Fibroblast of lung (primary cell): ENCODE measurements at regions not wholly inside any gene's neighbourhood (a gene's known extent, or its start where the extent isn't known, plus 50 kb on each side); places are given as distances from the start of the nearest gene placed in this dataset.

Experiments
- EZH2 ChIP-seq: IDR thresholded peaks from 2 replicates; pipeline ENCODE4 v1.5.1; 2012; ENCODE audit warnings: low read length, control low read depth, mild to moderate bottlenecking; ENCODE audit errors: missing control alignments
- TF ChIP-seq, protein P1 (sequence below), 2 donors: IDR thresholded peaks in 1 of 2; conservative IDR thresholded peaks in 1 of 2; 1 replicate in 1 of 2; 2 replicates in 1 of 2; pipeline ENCODE4 v1.5.1; 2011 to 2012; ENCODE audit warnings: low read length in 2 of 2, control low read depth in 1 of 2, inconsistent platforms in 1 of 2, low read depth in 1 of 2, mild to moderate bottlenecking in 1 of 2

DNA sequence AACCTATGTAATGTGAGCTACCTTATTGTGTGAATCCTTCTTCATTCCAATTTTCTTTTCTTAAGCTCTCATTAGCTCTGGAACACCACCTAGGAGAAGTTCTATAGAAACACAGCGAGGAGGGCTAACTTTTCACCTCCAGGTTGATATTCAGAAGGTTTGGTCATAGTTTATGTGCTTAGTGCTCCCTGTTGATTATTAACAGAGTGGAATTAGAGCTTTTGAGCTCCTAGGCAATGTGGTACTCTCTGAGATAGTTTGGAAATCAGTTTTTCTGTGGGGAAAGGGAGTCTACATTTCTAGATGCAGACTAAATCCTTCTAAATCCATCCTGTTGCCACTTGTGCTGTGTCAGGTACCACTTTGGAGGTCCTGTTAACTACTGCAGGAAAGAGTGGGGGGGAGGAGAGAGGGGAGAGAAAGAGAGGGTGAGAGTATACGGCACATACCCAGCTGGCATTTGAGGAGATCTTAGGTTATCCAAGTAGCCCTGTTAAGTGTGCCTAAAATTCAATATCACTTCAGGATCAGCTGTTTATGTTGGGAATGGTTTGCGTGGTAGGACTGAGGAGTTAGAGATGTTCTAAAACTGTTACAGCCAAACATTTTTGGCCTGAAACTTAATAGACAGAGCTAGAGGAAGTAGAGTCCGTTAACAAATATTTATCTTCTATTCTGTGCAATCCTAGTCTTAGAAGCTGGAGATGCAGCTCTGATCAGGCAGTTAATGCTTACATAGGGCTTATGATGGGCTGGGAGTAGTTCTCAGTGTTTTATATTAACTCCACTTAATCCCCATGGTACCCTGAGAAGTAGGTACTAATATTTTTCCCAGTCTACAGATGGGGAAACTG, 117.5 kb upstream of the PROK2 start:
- no peak for TF ChIP-seq EZH2
- TF ChIP-seq, protein P1, sequence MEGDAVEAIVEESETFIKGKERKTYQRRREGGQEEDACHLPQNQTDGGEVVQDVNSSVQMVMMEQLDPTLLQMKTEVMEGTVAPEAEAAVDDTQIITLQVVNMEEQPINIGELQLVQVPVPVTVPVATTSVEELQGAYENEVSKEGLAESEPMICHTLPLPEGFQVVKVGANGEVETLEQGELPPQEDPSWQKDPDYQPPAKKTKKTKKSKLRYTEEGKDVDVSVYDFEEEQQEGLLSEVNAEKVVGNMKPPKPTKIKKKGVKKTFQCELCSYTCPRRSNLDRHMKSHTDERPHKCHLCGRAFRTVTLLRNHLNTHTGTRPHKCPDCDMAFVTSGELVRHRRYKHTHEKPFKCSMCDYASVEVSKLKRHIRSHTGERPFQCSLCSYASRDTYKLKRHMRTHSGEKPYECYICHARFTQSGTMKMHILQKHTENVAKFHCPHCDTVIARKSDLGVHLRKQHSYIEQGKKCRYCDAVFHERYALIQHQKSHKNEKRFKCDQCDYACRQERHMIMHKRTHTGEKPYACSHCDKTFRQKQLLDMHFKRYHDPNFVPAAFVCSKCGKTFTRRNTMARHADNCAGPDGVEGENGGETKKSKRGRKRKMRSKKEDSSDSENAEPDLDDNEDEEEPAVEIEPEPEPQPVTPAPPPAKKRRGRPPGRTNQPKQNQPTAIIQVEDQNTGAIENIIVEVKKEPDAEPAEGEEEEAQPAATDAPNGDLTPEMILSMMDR (conservative IDR thresholded peaks at IDR 0.05 in 1 of 2, IDR thresholded peaks at IDR 0.05 in 1 of 2; ENCODE audit: low read depth in 1 of 2, low read length in 2 of 2): no peak
